ENCODE measurements at regions not wholly inside any gene's neighbourhood (a gene's known extent, or its start where the extent isn't known, plus 50 kb on each side); places are given as distances from the start of the nearest gene placed in this dataset.

DNA sequence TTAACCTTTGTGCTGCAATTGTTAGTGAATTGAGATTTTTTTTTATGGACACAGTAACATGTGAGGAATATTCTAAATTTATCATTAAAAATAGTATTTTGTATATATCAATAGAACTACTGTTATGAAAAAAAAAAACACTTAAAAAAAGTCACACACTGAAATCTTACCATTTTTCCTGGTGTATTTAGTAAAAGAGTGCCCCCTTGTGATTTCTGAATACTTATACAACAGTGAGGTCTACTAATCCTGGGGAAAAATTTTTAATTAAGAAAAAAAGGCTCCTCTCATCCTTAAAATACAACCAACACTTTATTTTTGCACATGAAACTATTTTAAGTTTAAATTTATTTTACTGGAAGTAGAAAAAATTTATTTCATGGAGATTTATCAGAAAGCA is 56.4 kb upstream of the SPOCK3 start:
- no peak for DNase-seq (ENCODE audit: low read depth in 2 of 2)

DNA sequence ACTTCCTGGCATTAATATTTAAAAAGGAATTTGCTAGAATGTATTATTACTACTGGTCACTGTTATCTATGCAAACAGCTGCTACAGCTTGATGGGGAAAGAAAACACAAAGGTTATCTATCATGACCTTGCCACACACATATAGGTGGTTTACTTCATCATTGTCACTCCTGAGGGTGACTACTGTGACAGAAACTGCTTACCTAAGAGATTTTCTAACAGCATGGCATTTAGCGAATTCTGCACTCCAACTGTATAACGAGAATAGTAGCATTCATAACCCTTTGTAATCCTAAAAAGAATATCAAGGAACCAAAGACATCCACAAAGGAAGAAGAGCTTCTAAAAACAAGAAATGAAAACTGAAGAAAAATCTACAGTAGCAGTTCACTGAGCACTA is 74.6 kb upstream of the SPOCK3 start:
- DNase-seq (ENCODE audit: low read depth in 2 of 2), result no peak

DNA sequence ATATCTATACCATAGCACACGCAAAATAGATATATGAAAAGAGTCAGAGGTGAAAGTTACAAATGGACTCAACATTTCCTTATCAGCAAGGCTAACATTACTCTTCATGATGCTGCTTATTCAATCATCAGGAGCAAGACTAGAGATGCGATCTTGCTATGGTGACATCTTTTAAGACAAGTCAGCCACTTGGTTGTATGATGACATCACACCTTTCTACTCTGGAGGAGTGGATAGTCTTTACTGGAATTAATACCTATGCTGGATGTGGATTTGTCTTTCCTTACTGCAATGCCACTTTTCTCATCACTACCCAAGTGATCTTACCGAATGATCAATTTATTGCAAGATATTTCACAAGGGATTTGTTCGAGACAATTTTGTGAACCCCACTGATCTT is 87.0 kb upstream of the SPOCK3 start:
- no peak for DNase-seq (ENCODE audit: low read depth in 2 of 2)

DNA sequence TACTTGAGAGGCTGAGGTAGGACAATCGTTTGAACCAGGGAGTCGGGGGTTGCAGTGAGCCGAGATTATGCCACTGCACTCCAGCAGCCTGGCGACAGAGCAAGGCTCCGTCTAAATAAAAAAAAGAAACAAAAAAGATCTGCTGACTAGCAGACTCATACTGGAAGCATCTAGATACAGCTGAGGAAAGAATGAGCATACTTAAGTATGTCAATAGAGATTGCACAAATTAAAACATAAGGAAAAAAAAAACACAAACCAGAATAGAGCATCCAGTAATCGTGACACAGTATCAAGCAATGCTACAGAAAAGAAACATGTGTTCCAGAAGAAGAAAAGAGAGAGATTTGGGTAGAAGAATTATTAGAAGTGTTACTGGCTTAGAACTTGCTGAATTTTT is 105.5 kb upstream of the SPOCK3 start:
- no peak for DNase-seq (ENCODE audit: low read depth in 2 of 2)

DNA sequence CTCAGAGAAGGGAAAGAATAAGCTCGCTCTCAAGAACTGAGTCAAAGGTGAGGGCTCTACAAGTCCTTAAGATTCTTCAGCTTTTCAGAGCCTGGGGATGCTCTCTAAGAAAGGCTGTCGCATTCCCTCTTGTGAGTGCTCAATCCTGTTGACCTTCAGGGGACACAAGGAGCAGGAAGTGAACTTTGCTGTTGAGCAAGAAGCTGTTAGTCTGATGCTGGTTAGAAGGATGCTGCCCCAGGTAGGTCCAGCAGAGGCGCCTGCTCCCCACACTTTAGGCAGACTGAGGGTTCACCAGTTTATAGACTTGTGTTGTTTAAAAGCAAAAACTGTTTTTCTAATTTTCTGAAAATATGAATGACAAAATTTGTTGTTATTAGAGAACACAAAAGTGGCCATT is 125.4 kb upstream of the SPOCK3 start:
- DNase-seq (ENCODE audit: low read depth in 2 of 2), result no peak

DNA sequence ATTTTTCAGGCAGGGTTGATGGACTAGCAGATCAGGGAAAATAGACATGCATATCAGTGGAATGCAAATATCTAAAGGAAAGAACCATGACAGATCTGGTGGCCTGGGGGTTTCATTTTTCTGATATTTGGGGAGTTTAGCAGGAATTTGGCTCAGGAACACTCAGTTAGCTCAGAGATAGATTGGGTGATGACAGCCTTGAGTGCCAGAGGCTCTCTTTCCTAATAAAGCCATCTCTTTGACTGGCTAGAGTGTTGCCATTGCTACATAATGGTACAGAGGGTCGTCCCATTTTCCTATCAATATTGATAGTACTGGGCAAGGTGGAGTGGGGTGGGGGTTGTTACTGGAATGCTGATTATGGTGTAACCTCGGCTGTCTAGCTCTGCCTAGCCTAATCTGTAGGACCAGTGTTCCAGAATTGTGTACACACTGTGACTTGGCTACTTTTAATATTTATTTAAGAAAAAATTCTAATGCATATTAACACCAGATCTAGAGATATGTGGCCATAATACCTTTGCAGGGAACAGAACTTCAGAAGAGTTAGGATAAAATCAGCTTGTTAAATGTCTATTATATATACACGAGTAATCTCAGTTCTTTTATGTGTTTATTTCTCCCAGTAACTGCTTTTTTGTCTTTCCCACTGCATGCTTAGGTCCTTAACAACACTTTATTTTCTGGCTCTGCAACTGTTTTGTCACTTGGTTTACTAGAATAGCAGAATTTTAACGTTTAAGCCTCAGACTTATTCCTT is 145.0 kb upstream of the SPOCK3 start:
- no peak for DNase-seq (ENCODE audit: low read depth in 2 of 2)

DNA sequence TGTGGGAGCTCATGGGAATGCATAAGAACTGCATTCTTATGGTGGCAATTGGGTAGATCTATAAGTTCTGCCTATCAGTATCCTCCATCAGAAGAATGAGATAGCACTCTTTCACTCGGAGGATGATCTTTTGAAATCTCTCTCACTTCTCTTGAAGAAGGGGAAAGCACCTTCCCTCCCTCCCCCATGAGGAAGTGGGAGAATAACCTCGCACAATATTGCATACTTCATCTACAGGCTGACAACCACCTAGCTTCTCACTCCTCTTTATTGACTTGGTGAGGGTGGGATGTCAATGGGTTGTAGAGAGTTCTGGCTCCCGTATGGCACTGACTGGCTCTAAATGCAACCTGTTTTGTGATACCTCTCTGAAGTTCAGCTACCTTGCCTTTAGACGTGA is 146.7 kb upstream of the SPOCK3 start:
- no peak for DNase-seq (ENCODE audit: low read depth in 2 of 2)

DNA sequence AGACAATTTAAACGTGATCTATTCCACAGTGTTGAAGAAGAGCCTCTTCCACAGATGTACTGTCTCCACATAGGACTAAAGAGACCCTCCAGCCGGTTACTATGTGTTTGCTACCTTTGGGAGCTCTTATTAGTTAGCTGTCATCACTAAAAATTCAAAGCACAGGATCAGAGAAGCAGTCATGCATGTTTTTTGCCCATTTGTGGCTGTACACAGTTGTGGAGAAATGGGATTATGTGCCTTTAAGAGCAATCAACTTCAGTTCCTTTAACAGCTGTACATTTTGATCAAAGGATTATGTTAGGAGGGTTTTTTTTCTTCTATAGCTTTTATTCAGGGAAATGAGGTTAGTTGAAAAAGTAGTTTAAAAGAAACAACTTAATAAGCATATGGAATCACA is 149.0 kb upstream of the SPOCK3 start:
- DNase-seq (ENCODE audit: low read depth in 2 of 2), result no peak

DNA sequence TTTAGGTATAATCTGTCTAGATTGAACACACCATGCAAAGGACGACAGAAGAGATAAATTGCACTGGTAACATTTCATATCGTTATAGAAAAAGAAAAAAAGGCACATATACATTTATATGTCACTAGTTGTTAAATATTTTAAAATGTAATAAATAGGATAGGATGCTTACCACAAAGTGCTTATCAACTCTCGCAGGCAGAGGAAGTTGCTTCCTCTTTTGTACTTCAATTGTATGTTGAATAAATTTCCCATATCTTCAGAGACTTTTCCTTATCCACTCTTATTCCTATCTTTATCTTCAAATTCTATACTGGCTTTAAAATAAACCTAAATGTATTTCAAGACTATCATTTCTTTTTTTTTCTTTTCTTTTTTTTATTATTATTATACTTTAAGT is 163.3 kb upstream of the SPOCK3 start:
- DNase-seq (ENCODE audit: low read depth in 2 of 2), result no peak

DNA sequence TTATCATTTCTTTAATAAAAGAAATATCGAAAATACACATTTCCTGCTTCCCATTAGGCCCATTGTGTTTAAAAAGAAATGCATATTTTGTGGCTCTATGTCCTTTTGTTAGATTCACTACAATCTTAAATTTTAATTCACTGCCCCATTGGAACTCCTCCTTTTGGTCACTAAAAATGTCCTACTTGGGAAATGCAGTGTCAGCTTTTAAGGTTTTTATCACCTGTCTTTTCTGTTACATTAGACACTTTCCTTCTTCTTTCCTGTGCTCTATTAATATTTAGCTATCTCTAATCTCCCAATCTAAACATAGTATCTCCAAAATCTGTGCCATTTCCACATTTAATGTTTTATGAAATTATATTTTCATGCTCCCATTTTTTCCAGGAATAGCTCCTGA is 164.9 kb upstream of the SPOCK3 start:
- DNase-seq (ENCODE audit: low read depth in 2 of 2), result no peak

DNA sequence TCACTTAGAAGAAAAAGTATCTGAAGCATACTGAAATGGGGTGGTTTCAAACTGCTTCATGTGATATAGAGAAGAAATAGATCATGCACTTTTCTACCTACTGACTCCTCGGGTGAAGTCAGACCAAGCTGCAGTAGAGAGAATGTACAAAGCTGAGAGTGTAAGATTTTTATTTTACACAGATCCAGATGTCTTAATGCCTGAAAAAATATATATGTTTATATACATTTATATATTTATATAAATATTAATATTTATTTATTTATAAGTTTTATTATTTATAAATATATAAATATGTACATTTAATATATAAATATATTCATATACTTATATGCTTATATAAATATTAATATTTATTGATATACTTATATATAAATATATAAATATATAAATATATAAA is 171.9 kb upstream of the SPOCK3 start:
- DNase-seq (ENCODE audit: low read depth in 2 of 2), result no peak

DNA sequence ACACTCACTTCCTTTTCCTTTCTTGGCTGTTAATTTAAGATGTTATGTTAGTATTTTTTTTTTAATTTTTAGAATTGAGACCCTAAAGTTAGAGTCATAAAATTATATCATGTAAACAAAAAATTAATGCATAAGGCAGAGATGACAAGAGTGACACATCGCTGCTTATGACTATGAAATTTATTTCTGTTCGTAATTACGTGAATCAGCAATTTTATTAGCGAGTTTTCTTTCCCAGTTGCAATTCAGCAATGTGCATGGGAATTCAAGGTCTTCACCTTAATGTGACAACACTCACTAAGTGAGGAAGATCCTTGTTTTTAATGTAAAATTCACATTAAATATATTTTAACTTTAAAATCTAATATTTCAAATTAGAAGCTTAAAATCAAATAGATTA is 181.2 kb upstream of the SPOCK3 start:
- DNase-seq (ENCODE audit: low read depth in 2 of 2), result no peak

DNA sequence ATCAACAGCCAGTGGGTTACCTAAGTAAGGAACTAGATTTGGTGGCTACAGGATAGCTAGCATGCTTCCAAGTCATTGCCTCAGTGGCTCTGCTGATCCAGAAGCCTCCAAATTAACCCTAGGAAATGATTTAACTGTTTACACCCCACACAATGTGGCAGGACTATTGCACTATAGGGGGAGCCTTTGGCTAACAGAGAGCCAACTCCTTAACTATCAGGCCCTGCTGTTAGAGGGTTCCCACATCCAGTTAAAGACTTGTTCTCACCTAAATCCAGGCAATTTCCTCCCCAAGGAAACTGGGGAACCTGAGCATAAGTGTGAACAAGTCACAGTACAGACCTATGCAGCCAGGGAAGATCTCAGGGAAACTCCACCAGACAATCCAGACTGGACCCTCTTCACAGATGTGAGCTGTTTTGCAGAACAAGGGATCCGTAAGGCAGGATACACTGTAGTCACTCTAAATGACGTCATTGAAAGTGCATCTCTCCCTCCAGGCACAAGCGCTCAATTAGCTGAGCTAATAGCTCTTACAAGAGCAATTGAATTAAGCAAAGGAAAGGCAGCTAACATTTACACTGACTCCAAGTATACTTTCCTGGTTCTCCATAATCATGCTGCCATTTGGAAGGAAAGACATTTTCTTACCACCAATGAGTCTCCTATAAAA is 185.3 kb upstream of the SPOCK3 start:
- no peak for DNase-seq (ENCODE audit: low read depth in 2 of 2)

DNA sequence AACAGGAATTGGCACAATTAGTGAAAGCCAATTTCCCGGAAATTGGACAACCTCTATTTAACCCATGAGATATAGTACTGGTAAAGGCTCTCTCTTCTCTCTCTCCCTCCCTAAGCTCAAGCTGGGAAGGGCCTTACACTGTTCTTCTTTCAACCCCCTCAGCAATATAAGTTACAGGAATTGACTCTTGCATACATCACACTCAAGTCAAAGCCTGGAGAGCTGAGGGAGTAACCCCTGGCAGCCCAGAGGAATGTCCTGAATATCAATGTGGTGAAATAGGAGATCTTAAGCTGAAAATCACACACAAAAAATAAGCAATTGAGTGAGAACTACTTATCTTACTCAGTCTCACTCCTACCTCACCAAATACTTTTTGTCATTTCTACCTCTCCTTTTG is 186.9 kb upstream of the SPOCK3 start:
- DNase-seq (ENCODE audit: low read depth in 2 of 2), result no peak

DNA sequence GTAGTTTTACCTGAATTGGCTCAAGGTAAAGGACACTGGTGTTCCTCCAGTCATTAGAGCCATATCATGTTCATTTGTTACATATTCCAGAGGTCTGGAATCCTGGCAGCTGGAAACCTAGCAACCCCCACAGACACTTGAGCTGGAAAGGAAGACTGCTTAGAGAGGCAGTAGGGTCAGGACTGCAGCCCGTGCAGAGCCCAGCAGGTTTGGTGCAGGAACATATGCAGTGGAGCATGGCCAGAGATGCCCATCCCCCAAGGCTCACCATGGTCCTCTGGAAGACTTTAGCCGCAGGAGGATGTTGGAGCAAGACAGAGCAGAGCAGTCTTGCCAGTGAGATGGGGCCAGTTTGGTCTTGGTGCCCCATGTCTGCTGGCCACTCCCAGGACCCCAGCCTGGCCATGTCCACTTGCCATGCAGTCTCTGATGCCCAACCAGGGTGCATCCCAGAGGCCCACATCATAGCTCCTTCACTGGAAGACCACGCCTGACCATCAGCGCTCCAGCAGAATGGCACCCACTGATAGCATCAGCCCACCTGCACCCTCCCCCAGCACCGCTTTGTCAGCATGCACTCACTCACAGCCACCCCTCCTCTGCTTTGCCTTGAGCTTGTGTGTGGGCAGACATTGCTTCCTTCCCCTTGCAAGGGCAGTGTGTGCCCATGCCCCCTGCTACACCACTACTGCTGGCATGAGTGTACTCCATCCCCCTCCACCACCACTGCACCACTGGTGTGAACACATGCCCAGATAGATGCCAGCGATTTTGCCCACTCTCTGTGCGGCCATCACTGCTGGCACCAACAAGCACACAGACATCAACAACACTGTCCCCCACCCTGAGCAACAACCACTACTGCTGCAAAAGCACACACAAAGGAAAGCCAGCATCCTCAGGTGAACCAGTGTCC is 190.3 kb upstream of the SPOCK3 start:
- DNase-seq (ENCODE audit: low read depth in 2 of 2), result no peak

DNA sequence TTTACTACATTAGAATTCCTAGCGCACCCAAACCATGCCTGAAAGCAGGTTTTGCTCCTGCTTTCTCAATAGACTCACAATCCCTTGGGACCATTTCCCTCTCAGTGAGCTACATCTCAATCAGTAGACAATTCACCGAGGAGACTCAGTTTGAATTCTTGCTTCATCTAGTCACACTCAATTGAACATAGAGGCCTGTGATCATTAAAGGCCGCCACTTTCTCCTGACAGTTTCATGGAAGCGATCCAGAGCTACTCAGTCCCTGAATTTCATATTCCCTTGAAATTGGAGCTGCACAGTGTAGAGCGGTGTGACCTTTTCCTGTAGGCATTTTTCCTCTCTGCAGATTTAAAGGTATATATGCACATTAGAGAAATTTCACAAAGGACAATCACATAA is 193.9 kb upstream of the SPOCK3 start:
- no peak for DNase-seq (ENCODE audit: low read depth in 2 of 2)

DNA sequence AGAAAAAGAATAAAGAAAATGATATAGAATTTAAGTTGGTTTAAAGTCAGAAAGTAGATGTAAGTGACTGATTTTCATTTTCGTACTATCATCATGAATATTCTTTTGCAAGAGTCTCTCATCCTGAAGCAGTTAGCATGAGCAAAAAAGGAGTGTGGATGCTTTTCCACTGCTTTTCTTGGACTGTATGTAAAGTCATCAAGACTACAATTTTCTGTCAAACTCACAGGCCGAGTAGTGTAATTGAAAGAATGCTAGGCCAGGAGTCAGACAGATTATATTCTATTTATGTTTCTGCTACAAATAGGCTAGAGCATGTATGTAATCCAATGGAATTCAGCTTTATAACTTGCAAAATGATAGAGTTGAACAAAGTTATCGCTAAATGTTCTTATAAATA is 197.1 kb upstream of the SPOCK3 start:
- DNase-seq (ENCODE audit: low read depth in 2 of 2), result no peak

DNA sequence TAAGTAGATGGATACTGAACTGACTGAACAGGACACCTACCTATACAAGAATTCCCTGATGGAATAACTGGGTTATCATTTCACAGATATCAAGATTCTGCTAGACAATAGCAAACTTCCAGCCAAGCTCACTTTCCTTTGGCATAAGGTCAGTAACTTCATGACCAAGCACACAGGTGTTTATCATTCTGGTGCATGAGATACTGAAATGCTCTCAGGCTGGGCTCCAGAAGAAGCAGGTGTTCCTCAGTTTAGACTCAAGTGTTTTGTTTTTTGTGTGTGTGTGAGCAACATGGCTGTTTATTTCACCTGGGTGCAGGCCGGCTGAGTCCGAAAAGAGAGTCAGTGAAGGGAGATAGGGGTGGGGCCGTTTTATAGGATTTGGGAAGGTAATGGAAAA is 201.5 kb upstream of the SPOCK3 start:
- no peak for DNase-seq (ENCODE audit: low read depth in 2 of 2)

DNA sequence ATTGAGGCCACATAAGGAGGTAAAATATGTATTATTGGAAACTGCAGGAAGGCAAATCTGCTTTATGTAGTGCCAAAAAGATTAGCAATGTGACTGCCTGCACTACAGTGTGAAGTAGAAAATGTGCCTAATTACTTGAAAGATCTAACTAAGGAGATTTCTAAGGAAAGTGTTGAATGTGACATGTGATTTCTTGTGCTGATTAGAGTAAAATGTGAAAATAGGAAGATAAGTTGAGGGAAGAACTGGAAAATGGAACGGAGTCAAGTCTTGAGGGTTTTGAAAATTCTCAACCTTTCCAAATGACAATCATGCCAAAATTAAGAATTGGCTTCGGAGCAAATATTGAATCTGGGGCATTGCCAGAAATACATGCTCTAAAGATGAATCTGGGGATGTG is 209.5 kb upstream of the SPOCK3 start:
- no peak for DNase-seq (ENCODE audit: low read depth in 2 of 2)

DNA sequence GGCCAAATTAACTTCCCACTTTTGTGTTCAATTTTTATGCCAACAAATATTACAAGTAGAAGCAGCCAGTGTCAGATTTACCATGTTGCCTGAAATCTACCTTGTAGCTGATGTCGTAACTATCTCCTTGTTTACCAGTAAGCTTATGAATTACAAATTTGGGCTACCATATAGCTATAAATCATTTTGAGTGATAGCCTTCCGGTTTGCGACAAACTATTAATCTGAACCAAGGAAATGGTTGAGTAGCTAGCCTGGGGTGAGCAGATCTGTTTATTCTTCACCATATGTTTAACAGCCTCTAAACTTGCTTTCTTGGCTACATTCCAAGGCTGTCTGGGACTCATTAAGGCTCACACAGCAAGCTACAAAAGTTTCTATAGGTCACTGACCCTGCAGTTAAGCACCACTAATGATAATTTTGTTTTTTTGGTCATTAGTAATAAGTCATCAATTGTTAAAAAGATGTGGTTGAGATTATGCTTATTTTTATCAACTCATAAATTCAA is 218.7 kb upstream of the SPOCK3 start:
- DNase-seq (ENCODE audit: low read depth in 2 of 2), result no peak

DNA sequence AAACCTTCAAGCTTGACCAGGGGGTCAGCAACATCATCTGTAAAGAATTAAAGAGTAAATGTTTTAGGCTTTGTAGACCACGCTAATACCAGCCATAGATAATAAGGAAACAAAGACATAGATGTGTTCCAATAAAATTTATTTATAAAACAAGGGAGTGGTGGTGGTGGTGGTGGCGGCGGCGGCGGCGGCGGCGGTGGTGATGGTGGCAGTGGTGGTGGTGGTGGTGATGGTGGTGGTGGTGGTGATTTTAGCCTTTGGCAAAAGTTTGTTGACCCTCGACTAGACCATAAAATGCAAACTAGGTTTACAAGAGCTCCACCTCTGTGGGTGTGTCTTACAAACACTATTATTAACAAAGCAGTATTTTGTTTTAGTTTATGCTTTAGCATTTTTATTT is 222.3 kb upstream of the SPOCK3 start:
- DNase-seq (ENCODE audit: low read depth in 2 of 2), result no peak

DNA sequence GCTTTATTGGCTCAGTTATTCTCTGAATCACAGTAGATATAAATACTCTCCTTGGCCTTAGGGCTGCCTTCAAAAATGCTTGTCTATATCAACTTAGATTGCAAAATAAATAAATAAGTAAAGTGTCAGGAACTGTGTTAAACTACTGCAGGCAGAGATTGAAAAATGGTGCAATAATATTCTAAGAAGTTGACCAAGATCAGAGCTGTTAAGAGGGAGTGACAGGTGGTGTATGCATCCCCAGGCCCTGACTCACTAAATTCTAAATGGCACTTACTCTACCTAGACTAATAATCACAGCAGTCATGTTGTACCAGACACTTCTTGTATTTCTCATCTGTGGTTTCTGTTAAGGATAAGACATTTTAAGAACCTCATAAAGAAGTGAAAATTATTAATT is 235.1 kb upstream of the SPOCK3 start:
- no peak for DNase-seq (ENCODE audit: low read depth in 2 of 2)

DNA sequence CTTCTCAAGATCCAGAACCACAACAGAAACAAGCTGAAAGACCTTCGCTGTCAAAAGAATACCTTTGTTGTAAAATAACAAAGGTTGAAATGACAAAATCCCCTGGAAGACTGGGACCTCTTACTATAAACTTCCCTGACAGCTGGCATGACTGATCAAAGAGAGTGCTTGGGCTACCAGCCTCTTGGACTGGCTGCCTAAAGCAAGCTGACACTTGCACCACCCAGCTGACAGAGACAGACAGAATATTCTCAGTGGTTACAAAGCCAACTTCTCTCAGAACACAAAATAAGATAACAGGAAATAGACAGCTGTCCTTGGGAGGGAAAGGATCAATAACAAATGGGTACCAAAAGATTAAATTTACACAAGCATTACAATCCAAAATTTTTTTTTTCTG is 241.7 kb upstream of the SPOCK3 start:
- no peak for DNase-seq (ENCODE audit: low read depth in 2 of 2)
